Keratinocyte (primary cell): ENCODE measurements at regions not wholly inside any gene's neighbourhood (a gene's known extent, or its start where the extent isn't known, plus 50 kb on each side); places are given as distances from the start of the nearest gene placed in this dataset.

Experiments used
- EZH2 ChIP-seq: IDR thresholded peaks from one replicate; pipeline ENCODE4 v1.6.1; 2012; ENCODE audit warnings: inconsistent platforms, mild to moderate bottlenecking, low read length, moderate library complexity
- TF ChIP-seq, protein P1 (sequence below), 3 experiments: IDR thresholded peaks in 1 of 3; conservative IDR thresholded peaks in 1 of 3; optimal IDR thresholded peaks in 1 of 3; 2 replicates in 2 of 3; 3 replicates in 1 of 3; pipeline versions ENCODE3 to v1.5.1; 2011; ENCODE audit warnings: low read length in 3 of 3, mild to moderate bottlenecking in 3 of 3, moderate library complexity in 2 of 3, control low read depth in 1 of 3, inconsistent platforms in 1 of 3; ENCODE audit not compliant: insufficient read depth in 2 of 3; ENCODE audit errors: extremely low read depth in 1 of 3

DNA sequence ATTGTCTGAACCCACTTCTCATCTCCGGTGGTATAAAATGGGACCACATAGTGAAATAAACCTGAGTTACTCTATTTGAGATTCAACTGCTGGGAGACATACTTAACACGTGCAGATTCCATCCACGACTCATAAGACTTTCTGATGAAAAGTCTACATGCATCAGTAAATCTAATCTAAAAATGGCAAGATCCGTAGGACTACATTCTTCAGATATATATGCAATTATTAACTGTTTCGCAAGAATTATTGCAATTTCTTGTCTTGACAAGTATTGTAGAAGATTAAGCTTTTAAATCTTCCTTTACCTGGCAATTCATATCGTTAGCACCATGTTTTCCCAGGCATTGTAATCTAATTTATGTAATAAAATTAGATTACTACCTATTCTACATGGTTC, 718.7 kb upstream of the CBLB start:
- TF ChIP-seq, protein P1, sequence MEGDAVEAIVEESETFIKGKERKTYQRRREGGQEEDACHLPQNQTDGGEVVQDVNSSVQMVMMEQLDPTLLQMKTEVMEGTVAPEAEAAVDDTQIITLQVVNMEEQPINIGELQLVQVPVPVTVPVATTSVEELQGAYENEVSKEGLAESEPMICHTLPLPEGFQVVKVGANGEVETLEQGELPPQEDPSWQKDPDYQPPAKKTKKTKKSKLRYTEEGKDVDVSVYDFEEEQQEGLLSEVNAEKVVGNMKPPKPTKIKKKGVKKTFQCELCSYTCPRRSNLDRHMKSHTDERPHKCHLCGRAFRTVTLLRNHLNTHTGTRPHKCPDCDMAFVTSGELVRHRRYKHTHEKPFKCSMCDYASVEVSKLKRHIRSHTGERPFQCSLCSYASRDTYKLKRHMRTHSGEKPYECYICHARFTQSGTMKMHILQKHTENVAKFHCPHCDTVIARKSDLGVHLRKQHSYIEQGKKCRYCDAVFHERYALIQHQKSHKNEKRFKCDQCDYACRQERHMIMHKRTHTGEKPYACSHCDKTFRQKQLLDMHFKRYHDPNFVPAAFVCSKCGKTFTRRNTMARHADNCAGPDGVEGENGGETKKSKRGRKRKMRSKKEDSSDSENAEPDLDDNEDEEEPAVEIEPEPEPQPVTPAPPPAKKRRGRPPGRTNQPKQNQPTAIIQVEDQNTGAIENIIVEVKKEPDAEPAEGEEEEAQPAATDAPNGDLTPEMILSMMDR (optimal IDR thresholded peaks at IDR 0.05 in 1 of 3, IDR thresholded peaks at IDR 0.05 in 1 of 3, conservative IDR thresholded peaks at IDR 0.05 in 1 of 3; ENCODE audit: extremely low read depth in 1 of 3, insufficient read depth in 2 of 3, low read length in 3 of 3), result no peak
- TF ChIP-seq EZH2, result no peak
